Testis (tissue), 2 donors: ENCODE measurements at regions not wholly inside any gene's neighbourhood (a gene's known extent, or its start where the extent isn't known, plus 50 kb on each side); places are given as distances from the start of the nearest gene placed in this dataset.

Source experiments
- POLR2A ChIP-seq: fragments of 450-650 bp; IDR thresholded peaks from one replicate; pipeline ENCODE4 v1.6.1; 2017; ENCODE audit warnings: antibody characterized with exemption, mild to moderate bottlenecking, moderate library complexity
- TF ChIP-seq, protein P1 (sequence below), 3 experiments: fragments of 450-650 bp in 2 of 3; fragments of 200-600 bp in 1 of 3; sonication (generic) in 1 of 3; IDR thresholded peaks; one replicate each; pipeline ENCODE4 v1.5.1; 2016 to 2019; ENCODE audit warnings: antibody characterized with exemption in 3 of 3, mild to moderate bottlenecking in 2 of 3, moderate library complexity in 1 of 3

- TF ChIP-seq, protein P1, sequence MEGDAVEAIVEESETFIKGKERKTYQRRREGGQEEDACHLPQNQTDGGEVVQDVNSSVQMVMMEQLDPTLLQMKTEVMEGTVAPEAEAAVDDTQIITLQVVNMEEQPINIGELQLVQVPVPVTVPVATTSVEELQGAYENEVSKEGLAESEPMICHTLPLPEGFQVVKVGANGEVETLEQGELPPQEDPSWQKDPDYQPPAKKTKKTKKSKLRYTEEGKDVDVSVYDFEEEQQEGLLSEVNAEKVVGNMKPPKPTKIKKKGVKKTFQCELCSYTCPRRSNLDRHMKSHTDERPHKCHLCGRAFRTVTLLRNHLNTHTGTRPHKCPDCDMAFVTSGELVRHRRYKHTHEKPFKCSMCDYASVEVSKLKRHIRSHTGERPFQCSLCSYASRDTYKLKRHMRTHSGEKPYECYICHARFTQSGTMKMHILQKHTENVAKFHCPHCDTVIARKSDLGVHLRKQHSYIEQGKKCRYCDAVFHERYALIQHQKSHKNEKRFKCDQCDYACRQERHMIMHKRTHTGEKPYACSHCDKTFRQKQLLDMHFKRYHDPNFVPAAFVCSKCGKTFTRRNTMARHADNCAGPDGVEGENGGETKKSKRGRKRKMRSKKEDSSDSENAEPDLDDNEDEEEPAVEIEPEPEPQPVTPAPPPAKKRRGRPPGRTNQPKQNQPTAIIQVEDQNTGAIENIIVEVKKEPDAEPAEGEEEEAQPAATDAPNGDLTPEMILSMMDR (IDR thresholded peaks at IDR 0.05): no peak
- TF ChIP-seq POLR2A: no peak
Measured at GRCh38 chr9:108217431-108218349, 638.1 kb downstream of the ACTL7B start.
